Esophagus muscularis mucosa (tissue), 4 donors: ENCODE measurements at regions not wholly inside any gene's neighbourhood (a gene's known extent, or its start where the extent isn't known, plus 50 kb on each side); places are given as distances from the start of the nearest gene placed in this dataset.

Source experiments
- CTCF ChIP-seq, 3 experiments: fragments of 200-600 bp in 2 of 3; fragments of 450-650 bp in 1 of 3; sonication (generic) in 2 of 3; IDR thresholded peaks; one replicate each; pipeline ENCODE4 v1.5.1; 2017 to 2019; ENCODE audit warnings: antibody characterized with exemption in 3 of 3, mild to moderate bottlenecking in 2 of 3, moderate library complexity in 1 of 3
- EP300 ChIP-seq: sonication (generic); formaldehyde crosslinking; IDR thresholded peaks from one replicate; pipeline ENCODE4 v1.6.1; 2017; ENCODE audit warnings: antibody characterized with exemption
- POLR2A ChIP-seq: fragments of 450-650 bp; IDR thresholded peaks from one replicate; pipeline ENCODE4 v1.6.1; 2017; ENCODE audit warnings: antibody characterized with exemption, moderate library complexity, mild to moderate bottlenecking, low read depth
- POLR2AphosphoS5 ChIP-seq, 2 donors: sonication (generic); formaldehyde crosslinking; IDR thresholded peaks; one replicate each; pipeline ENCODE4 v1.6.1; 2017; ENCODE audit warnings: antibody characterized with exemption in 2 of 2

- TF ChIP-seq POLR2A (no peak), CTCF (IDR thresholded peaks at IDR 0.05) (no peak), EP300 (no peak), POLR2AphosphoS5 (IDR thresholded peaks at IDR 0.05) (no peak)
Measured at GRCh38 chr1:90107990-90108389, 113.1 kb downstream of the ZNF326 start.
